ENCODE measurements at regions not wholly inside any gene's neighbourhood (a gene's known extent, or its start where the extent isn't known, plus 50 kb on each side); places are given as distances from the start of the nearest gene placed in this dataset.

DNA sequence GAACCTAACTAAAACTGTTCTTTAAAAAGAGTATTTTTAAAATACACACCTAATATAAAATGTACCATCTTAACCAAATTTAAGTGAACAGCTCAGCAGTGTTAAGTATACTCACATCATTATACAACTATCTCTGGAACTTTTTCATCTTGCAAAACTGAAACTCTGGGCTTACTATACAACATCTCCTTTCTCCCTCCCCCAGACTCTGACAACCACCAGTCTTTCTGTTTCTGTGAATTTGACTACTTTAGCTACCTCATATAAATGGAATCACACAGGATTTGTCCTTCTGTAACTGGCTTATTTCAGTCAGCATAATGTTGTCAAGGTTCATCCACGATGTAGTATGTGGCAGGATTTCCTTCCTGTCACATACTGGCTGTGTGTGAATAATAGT is 93.5 kb downstream of the FOXD1 start:
- no peak for TF ChIP-seq CTCF (IDR thresholded peaks at IDR 0.05; ENCODE audit: low read depth, low read length, poor library complexity, severe bottlenecking)
- TF ChIP-seq EZH2phosphoT487 (IDR thresholded peaks at IDR 0.05; ENCODE audit: borderline replicate concordance, low read length) = no peak
